Pulmonary artery endothelial cell (primary cell): ENCODE measurements at regions not wholly inside any gene's neighbourhood (a gene's known extent, or its start where the extent isn't known, plus 50 kb on each side); places are given as distances from the start of the nearest gene placed in this dataset.
"Not testable (repeated sequence)": the region's sequence is repeated elsewhere in the genome, so short reads cannot be mapped to it uniquely, and the experiment has no call there.

Experiments used
- DNase-seq: peaks from one replicate; pipeline ENCODE4 v3.0.0-alpha.2; 2011; ENCODE audit warnings: low read depth, low spot score

DNA sequence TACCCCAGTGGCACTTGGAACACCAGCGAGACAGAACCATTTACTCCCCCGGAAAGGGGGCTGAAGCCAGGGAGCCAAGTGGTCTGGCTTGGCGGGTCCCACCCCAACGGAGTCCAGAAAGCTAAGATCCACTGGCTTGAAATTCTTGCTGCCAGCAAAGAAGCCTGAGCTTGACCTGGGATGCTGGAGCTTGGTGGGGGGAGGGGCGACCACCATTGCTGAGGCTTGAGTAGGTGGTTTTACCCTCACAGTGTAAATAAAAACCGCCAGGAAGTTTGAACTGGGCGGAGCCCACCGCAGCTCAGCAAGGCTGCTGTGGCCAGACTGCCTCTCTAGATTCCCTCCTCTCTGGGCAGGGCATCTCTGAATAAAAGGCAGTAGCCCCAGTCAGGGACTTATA is 62.8 kb downstream of the RPS24 start:
- not testable (repeated sequence) for DNase-seq

DNA sequence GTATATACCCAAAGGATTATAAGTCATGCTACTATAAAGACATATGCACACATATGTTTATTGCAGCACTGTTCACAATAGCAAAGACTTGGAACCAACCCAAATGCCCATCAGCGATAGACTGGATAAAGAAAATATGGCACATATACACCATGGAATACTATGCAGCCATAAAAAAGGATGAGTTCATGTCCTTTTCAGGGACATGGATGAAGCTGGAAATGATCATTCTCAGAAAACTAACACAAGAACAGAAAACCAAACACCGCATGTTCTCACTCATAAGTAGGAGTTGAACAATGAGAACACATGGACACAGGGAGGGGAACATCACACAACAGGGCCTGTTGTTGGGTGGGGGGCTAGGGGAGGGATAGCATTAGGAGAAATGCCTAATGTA is 68.9 kb downstream of the RPS24 start:
- not testable (repeated sequence) for DNase-seq

DNA sequence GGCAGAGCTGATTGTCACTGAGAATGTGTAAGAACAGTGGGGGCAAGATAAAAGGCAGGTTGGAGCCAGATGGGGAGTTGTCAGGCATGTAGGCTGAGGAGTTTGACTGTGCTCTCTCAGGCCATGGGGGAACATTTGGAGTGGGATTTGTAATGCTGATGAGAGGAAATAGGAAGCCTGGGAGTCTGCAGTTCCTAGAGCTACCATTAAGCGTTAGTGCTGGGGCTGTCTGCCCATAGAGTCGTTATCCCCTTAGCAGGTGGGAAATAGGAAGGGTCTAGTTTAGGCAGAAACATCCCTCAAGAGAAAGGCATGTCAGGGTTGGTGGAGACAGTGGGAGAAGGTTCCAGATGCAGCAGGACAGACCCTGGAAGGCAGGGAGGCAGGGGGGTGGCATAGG is 75.5 kb downstream of the RPS24 start:
- no peak for DNase-seq

DNA sequence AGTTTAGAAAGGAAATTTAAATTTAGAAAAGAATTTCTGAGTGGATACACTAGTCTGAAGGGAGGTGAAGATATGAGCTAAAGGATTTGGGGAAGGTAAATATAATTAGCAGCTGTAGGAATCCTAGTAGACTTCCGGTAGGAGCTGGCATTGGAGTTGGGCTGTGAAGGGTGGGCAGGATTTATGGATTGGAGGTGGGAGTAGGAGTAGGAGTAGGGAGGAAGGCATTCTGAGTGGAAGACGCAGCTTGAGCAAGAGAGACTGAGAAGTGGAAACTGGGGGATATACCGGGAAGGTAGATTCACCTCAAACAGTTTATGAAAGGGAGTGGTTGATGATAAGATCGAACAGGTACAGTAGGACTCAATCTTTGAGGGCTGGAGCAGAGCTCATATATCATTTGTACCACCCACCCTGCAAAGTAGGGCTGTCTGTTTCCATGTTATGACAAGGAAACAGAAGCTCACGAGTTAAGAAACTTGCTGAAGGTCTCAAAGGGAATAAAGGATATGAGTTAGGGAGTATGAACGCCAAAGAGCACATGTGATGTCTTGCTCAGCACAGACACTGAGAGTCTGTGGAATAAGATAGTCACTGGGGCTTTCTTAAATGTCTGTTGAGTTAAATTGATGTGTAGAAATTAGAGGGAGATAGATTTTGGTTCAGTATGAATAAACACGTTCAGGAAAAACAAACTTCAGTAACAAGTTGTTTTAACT is 81.6 kb downstream of the RPS24 start:
- DNase-seq = no peak

DNA sequence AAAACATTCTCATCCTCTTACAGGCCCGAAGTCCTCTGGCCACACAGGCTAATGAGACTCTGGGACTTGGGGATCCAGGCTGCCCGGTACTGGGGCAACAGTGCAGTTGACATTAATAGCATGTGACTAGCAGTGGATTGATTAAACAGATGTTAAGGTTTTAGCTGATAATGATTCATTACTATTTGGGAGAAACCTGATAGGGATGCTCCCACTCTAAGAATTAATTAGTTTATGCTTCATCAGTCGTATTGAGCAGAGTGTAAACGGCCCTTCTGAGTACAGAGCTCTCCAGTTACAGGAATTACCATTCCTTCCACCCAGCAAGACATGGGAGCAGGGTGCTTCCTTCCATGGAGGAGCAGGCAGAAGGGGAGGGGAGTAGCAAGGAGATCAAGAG is 82.7 kb downstream of the RPS24 start:
- DNase-seq = no peak

DNA sequence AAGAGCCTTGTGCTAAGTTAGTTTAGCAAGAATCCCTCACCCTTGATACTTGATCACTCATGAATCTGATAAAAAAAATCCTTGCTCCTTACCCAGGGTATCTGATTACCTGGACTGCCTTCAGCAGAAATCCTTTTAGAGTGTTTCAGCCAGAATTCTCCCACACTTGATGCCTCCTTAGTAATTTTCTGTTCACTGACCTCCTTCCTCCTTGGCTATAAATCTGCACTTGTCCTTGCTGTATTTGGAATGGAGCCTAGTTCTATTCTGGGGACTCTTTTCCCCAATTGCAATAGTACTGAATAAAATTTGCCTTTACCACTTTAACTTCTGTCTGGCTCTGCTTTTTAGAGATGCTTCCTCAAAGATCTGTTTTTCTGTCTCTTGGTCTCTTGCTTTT is 84.9 kb downstream of the RPS24 start:
- no peak for DNase-seq

DNA sequence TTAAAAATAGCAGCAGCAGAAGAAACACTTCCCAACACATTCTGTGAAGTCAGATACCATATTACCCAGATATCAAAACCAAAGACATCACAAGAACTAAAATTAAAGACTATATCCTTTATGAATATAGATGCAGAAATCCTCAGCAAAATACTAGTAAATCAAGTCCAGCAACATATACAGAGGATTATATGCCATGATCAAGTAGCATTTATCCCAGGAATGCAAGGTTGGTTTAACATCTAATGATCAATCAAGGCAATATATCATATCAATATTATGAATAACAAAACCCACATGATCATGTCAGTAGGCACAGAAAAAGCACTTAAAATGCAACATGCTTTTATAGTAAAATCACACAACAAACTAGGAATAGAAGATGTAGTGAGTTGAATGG is 88.1 kb downstream of the RPS24 start:
- no peak for DNase-seq

DNA sequence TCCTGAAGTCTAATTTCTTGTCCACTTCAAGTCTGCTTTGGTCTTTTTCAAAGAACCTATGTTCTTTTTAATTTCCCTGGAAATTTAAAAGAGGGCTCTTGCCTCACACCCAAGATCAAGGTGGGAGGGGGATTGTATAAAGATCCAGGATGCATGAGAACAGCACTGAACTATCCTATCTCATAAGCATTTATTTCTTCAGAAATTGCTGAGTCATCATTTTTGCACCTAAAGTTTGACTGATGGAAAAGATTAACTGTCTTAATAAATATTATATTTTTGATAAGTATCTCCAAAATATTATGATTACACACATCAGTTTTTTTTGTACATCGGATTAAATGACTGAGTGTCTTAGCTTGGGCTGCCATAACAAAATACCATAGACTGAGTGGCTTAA is 90.5 kb downstream of the RPS24 start:
- no peak for DNase-seq

DNA sequence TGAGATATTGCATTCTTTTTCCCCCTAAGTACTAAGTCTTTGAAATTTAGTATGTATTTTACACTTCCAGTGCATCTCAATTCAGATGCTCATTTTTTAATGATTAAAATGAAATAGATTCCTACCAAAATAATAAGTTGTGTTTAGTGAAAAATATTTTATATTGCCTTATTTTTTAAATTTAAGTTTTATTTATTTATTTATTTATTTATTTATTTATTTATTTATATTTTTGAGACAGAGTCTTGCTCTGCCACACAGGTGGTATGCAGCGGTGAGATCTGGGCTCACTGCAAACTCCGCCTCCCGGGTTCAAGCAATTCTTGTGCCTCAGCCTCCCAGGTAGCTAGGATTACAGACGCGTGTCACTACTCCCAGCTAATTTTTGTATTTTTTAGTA is 95.5 kb downstream of the RPS24 start:
- no peak for DNase-seq

DNA sequence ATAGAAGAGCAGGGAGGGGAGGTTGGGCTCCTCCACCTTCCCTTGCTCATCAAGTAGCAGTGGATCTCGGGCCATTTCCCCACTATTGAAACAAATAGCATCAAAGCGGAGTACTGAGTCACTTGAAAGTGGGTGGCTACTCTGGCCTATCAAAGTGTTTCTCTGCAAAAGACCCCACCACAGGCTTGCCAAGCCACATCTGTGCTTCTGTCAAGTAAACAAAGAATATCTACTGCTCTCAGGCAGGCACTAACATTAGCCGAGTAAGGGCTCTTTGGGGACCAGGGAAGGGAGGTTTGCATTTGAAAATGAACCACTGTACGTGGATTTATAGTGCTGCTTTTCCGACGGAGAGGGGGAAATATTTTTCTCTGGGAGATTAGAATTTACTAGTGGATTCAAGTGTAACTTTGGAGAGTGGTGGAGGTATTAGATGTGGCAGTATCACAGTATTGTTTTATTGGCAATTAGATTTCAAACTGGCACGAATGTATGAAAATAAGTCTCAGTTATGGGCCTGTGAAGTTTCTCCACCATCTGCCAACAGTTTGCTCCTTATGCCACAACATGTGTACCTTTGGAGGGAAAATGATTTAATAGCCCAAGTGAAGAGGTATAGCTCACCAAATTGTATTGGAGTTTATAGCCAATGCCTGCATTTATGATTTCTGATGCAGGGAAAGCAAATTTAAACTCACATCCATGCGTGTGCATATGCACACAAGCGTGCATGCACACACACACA is 97.5 kb downstream of the RPS24 start:
- no peak for DNase-seq

DNA sequence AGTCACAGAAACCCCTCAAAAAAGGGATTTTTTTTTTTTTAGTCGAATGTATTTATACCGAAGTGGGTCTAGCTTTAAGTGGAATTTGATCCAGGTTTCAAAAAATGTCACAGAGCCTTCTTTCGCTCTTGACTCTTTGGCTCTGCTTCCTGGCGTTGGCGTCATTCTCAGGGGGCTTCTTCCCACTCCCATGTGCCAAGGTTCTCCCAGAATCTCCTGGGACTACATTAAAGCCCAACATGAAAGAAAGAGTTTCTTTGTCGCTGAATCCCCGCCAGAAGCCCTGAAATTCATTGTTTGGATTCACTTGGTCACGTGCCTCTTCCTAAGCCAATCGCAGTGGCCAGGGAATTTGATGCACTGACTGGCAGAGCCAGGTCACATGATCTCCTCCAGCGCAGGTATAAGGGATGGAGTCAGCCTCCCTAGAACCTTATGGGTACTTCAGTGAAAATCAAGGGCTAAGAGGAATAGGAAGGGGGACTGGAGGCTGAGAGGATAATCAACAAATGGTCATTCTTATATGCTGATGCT is 101.2 kb downstream of the RPS24 start:
- DNase-seq = no peak

DNA sequence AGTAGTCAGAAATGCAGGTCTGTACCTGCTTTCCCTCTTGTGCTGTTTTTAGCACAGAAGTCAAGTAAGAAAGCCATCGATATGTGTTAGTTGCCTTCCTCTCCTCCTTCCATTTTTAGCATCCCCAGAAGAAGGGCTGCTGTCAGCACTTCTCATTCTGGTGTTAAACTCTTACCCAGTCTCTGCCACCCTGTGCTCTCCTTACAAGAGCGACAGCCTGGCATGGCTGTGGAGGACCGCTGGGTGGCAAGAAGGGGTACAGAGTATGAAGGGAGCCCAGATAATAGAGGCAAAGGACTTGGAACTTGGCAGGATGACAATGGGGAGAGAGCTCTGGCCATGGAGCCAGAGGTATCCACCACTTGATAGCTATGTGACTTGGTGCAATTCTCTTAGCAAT is 103.5 kb downstream of the RPS24 start:
- no peak for DNase-seq

DNA sequence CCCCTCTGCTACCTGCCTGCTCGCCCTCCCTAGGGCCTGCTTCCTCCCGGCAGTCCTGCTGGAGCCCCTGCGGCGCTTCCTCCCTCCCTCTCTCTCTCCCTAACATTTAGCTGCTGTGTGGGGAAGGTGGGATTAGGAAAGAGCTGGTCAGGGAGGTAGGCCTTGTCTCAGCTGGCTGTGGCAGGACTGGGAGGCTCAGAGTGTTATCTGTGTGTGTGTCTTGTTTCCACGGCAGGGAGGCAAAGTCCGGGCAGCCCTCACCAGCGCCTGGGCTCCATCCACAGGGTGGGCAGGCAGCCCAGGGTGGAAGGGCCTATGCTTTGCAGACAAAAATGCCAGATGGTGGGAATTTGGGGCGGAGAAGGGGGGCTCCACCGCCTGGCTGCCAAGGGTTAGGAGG is 105.7 kb downstream of the RPS24 start:
- DNase-seq = no peak

DNA sequence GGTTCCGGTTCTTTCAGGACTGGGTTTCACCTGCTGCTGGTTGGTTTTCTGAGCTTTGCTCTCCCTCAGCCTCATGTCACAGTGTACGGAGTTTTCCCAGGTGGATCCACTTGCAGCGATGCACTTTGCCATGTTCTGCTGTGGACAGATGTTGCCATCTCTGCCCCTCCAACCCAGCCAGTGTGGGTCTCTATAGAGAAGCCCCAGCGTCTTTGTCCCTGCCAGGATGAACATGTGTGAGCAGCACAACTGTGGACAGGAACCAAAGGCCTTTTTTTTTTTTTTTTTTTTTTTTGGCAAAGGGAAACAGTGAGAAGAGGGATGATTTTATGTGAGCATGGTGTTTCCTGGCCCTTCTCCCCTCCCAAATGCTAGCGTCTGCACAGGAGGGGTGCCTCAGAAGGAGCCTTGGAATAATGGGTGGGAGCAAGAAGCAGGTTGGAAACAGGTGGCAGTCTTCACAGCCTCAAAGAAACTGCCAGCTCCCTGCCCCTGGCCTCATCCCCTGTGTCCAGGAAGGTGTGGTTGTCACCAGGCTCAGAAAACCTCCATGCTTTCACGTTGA is 106.5 kb downstream of the RPS24 start:
- no peak for DNase-seq

DNA sequence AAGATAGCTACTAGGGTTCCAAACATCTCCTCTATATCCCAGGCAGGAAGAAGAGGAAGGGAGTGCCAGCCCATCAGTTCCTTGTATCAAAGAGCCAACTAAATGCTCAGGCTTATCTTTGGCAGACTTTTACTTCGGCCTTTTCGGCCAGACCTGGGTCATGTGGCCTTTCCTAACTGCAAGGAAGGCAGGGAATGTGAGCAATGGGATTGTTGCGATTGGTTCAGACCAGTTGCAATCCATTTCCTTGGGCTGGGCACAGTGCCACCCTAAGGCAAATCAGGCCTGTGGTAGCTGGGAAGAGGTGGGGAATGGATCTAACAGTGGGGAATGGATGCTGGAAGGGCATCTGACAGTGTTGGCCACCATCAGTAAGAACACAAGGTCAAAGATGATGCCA is 109.9 kb downstream of the RPS24 start:
- no peak for DNase-seq

DNA sequence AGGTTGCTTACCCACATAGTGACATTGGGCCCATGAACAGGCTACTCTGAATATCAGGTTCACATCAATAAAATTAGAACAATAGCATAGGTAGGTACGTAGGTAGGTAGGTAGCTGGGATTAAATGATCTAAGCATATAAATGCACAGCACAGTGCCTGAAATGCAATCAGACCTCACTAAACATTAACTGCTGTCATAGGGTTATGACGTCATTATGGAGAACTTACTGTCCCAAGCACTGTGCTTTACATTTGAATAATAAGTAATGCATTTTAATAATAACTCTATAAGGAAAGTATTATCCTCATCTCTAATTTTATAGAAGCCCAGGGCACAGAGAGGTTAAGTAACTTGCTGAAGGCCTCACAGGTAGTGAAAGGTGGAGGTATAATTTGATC is 112.5 kb downstream of the RPS24 start:
- no peak for DNase-seq

DNA sequence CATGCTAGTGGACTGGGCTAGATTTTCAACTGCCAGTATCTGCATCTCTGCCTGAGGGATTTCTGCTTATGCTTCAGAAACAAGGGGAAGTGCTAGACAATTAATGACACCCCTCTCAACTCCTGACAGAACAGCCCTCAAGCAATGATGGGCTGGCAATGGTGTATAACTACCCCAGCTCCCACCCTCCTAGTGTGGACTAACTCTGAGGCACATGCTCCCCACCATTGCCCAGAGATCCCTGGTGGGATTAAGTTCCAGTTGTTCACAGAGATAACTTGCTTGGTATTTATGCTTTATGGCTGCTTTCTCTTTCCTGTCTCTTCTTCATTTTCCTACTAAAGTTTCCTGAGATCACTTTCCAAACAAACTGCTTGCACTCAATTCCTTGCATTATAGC is 113.5 kb downstream of the RPS24 start:
- DNase-seq = no peak

DNA sequence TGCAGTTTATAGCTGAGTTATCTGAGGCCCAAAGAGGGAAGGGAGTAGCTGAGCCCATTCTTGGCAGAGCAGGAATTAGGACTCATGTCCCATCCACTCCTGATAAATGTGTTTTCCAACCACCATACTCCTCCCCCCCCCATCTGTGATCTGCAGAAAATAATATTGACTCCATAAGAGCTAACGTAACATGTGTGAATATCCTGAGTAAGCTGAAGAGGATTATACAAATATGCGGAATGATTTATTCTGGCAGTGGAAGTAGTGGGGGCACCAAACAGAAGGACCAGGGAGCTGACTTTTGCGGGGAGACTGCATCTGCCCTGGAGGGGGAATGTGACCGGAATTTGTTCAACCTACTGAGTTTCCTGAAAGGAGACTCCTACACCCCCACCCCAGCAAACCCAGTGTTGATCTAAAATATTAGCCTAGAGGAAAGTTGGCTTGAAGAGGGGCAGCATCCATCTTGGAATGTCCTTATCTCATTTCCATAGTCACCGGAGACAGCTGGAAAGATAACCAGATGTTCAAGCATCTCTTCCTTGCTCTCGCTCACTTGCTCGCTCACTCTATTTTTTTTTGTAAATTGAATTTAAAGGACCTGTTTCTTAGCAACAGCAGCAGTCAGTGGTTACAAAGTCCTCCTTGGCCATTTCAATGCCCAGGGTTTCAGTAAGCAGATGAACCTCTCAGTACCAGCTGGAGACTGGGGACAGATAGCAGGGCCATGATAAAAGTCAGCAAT is 114.7 kb downstream of the RPS24 start:
- DNase-seq = no peak

DNA sequence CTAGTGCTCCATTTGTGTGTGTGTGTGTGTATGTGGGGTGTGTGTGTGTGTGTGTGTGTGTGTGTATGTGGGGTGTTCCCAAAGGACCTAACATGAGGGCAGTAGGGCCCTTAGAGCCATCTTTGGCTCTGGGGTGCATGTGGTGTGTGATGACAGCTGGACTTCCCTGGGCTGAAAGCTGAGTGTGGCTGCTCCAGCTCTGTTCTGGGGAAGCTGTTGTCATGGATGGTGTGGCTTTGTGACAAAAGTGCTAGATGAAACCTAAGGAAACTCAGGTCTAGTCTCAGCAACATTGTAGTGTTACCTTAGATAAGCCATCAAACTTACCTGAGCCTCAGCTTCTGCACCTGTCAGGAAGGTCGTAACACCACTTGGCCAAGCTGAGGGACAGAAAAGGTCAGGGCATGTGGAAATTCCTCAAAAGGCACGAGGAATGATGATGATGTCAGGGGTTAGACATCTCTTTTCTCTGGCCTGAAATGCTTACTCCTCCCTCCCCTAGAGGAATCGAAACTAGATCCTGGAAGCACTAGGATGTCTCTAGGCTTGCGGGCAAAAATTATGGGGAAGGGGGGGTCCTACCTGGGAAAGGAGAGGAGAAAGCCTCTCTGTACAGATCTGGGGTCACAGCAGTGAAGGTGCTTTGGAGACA is 115.4 kb downstream of the RPS24 start:
- DNase-seq = no peak

DNA sequence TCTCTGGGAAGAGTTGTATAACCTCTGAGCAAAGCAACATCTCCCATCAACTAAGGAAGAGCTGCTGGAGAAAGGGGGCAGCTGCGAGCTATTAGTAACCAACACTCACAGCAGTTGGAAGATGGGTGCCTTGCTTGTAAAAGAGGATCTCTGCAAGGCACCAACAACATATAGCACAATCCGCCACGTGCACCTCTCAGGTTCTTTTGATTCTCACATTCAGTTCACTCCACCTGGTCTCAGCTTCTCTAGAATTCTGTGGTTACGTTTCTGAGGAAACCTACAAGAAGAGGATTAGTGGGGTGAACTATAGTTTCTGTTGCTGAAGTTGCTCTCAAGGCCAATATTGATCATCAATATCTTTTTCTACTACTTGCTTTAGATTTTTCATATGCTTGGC is 117.1 kb downstream of the RPS24 start:
- DNase-seq = no peak

DNA sequence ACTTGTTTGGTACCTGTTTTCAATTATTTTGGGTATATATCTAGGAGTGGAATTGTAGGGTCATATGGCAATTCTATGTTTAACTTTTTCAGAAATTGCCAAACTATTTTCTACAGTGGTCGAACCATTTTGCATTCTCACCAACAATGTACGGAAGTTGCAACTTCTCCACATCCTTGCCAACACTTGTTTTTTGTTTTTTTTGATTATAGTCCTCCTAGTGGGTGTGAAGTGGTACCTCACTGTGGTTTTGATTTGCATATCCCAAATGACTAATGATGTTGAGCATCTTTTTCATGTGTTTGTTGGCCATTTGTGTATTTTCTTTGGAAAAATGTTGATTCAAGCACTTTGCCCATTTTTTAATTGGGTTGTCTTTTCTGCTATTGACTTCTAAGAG is 122.1 kb downstream of the RPS24 start:
- no peak for DNase-seq

DNA sequence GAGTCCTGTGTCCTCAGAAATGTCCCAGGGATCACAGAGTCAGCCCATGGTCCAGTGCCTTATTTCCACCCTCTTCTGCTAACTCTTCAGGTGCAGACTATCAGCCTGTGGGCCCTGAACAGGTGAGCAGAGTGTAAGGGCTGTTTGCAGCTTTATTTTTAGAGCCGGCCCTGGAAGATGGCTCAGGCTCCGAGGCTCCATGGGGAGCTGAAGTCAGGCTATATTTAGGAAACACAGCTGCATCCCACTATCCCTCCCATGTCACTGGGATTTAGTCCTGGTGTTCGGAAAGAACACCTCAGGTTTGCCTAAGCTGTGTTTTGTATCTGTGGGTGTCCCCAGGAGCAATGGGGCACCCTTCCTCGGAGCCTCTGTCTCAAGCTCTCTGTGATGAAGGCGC is 126.9 kb downstream of the RPS24 start:
- no peak for DNase-seq
